Esophagus mucosa (tissue), 1 donor: ENCODE measurements at regions not wholly inside any gene's neighbourhood (a gene's known extent, or its start where the extent isn't known, plus 50 kb on each side); places are given as distances from the start of the nearest gene placed in this dataset.

Source experiments
- ATAC-seq: fragments of 200-7000 bp; cut with Tn5 transposase; one replicate; pipeline ENCODE4 v1.9.1; 2020
- donor health status: DM: yes; HTN: yes; CAD: no.

DNA sequence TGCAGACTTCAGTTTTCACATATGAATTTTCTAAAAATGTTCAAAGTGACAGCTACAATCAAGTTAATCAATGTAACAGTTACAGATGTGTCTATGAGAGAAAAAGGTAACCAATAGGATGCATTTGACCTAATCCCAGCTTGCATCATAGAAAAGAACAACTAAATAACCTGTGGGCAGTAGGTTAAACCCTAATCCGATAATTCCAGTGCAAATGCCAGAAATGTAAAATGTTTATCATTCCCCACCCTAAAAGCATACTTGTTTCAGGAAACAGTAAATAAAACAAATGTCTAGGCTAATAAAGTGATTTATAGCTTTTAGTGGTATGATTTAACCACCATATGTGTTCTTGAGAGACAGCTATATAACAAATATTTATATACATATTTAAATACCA lies 592.6 kb downstream of the PRELID2 start:
- no peak for ATAC-seq

DNA sequence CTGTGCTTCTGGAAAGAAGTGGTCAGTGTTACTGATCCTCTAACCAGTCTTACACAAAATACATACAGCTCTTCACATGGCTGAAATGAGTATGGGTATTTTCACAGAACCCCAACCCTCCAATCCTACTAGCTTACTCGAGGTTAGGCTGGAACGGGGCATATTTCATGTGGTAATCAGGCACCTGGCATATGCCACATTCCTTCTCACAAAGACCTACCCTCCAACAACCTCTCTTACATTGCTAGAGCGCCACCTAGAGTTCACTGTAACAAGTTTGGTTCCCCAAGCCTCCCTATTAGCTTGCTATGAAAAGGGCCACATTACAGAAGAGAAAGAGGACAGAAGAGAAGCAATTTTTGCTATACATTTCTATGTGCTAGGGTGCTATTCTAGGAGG lies 597.3 kb downstream of the PRELID2 start:
- ATAC-seq, result peak; percentile 41

DNA sequence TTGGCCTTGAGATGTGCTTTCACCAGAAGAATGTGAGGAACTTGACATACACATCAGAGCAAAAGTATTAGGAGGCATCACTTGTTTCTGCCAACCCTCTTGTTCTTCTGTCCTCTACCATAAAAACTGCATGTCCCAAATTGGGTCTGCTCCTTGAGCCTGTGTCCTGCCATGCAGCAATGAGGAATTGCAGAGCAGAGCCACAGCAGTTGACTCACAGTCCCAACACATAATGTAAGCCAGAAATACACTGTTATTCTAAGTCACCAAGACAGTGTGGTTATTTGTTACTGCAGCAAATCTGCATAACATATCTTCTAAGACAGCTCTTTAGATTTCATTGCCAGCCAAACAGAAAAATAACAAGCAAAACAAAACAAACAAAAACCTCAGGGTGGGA lies 598.2 kb downstream of the PRELID2 start:
- no peak for ATAC-seq

DNA sequence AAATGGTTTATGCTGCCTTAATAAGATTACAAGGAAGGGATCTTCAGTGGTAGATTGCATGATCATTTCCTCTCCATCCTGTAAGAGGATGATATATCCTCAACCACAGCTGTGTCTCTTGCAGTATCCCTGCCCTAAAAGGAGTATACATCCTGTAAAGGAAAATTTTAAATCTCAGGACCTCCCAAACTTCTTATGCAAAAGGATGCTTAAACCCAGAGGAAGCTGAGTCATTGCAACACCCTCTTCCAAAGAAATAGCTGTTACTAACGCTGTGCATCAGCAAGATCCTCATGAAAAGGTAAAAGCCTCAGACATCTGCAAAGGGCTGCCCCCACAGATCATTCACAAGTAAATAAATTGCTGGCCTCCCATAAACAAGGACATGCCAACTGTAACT lies 599.0 kb downstream of the PRELID2 start:
- ATAC-seq, result no peak

DNA sequence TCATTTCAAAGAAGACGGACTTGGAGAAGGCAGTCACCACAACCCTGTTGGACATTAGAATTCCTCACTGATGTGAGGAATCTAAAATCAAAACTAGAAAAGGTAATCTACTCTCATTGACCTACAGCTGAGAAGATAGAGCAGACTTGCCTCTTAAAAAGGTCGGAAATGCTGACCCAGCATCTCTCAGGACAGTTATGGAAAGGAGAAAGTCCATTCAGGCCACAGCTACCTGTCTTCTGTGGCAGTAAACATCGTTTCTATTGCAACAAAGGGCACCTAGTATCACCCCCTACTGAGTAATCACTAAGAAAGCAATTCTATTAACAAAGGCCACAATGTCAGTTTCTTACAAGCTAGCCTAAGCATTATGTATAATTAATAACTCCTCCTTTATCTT lies 601.7 kb downstream of the PRELID2 start:
- no peak for ATAC-seq

DNA sequence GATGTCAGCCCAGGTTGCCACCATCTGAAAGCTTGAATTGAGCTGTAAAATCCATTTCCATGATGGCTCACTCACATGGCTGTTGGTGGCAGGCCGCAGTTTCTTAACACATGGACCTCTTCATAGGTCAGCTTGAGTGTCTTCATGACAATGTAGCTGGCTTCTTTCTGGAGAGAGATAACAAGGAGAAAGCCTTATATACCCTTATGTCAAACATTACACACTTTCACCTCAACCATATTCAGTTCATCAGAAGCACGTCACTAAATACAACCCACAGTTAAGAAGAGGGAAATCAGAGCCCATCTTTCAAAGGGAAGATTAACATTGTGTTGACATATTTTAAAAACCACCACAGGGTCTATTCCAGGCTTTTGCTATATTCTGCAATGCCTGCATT lies 604.4 kb downstream of the PRELID2 start:
- ATAC-seq, result no peak

DNA sequence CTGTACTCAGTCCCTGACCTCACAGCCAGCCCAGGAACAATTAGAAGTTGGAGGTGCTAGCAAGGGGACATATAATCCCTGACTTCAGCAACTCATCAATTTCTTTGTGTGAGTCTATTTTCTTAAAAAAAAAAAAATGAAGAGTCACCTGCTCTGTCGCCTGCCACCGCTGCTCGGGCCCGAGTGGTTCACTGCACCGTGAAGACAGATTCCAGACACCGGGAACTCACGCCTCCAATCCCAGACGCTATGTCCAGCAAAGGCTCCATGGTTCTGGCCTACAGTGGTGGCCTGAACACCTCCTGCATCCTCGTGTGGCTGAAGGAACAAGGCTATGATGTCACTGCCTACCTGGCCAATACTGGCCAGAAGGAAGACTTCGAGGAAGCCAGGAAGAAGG lies 606.6 kb downstream of the PRELID2 start:
- ATAC-seq, result no peak

DNA sequence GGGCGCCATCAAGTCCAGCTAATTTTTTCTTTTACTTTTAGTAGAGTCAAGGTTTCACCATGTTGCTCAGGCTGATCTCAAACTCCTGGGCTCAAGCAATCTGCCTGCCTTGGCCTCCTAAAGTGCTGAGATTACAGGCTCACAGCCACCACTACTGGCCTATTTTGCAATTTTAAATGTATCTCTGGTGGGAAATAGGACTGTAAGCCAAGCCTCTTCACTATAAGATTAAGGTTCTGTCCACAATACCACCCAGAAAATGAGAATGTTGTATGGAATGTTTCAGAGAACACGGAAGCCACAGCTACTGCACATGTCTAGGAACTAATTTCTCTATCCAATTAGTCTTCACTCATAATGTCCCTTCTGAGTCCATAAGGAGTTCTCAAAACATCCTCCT lies 607.3 kb downstream of the PRELID2 start:
- ATAC-seq, result no peak

DNA sequence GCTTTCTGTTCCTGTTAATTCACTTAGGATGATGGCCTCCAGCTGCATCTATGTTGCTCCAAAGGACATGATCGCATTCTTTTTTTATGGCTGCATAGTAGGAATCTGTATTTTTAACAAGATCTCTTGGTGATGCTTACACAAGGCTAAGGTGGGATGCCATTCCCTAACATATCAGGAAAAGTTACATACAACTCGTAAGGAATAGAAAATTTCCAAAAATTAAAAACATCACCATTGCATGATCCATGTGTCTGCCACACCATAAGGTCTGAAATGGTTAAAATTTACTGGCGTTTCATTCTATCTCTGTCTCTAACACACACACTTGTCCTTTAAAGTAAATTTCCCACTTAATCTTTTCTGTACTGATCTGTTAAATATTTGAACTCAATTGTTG lies 608.4 kb downstream of the PRELID2 start:
- no peak for ATAC-seq

DNA sequence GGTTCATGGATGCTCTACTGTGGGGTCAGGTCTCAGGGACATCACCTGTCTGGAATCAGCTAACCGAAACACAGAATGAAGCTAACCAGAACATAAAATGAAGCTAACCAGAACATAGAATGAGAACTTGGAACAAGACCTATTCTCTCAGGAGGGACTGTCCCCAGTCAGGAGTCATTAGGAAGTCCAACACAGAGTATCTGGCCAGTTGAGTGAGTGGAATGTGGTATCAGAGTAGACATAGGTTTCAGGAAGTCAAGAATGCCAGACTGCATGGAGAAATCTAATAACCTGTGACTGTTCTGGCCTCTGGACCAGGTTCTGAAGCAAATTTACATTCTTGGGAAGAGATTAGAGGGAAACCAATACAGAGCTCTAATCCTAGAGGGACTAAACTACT lies 609.6 kb downstream of the PRELID2 start:
- no peak for ATAC-seq

DNA sequence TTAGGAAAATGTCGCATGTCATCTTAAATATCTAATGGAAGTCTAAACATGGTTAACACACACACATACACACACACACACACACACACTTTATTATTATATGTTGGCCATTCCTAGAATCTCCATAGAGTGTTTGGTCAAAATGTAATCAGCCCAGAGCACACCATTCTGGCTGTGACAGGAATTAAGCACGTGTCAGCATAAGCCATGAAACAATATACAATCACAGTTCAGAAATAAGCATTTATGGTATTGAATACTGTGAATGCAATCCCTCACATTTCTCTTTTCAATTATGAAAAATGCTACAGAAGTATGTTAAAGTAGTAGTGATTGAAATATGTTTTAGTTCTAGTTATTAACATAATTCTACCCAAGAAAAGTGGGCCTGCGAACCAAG lies 611.6 kb downstream of the PRELID2 start:
- no peak for ATAC-seq

DNA sequence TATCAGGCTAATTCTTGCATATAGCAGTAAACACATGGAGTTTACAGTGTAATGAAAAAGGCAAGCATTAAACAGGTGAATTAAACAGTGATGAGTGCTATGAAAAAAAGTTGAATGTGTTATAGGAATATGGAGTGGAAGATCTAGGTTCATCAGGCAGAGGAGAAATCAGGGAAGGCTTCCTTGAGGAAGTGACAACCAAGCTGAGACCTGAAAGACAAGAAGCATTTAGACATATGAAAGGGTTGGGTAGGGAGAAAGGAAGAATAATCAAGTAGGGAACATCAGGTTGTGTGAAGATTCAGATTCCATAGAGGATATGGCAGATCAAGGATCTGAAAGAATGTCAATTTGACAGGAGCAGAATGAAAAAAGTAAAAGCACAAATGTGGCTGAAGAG lies 612.5 kb downstream of the PRELID2 start:
- ATAC-seq, result no peak

DNA sequence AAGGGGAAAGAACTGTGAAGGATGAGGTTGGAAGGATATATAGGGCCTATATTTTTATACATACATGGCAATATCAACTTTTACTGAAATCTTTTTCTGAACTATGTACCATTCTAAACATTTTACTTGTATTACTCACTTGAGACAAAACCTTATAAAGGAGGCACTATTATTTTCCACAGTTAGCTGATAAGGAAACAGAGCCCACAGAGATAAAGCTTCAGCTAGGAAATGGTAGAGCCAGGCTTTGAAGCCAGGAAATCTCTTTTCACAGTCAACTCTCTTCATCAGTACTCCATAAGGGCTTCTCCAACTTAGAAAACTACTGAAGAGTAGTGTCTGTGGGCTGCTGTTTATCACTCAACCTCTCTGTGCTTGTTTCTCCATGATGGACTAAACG lies 613.7 kb downstream of the PRELID2 start:
- no peak for ATAC-seq

DNA sequence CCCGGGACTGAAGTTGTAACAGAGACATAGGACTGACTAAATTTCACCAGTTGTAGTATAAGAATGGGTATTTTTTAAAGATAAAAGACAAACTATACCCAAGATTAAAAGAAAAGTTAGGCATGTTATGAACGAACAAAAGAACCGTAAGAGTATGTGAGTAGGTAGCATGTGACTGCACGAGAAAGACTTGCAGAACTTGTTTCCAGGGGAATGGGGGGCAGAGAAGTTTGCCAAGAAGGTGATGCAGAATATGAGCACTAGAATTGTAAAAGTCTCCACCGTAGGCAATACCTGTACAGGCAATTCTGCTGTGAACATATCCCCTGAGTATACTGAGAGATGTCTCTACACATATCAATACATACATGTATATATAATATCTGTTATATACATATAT lies 614.7 kb downstream of the PRELID2 start:
- no peak for ATAC-seq

DNA sequence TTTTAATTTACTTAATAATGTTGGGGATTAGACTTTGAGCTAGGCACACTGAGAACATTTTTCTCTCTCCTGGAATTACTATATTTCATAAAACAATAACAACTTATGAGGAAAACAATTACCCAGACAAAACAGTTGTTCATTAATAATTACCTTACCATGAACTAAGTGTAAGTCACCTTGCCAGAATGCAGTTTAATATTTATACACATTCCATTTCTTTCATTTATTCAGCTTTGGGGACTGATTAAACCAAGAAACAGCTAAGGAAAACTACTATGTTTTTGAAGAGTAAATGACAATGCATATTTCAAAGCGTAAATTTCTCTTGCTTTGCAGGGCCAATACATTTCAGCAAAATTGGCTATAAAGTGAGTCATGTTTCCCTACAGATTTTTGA lies 616.2 kb downstream of the PRELID2 start:
- no peak for ATAC-seq

DNA sequence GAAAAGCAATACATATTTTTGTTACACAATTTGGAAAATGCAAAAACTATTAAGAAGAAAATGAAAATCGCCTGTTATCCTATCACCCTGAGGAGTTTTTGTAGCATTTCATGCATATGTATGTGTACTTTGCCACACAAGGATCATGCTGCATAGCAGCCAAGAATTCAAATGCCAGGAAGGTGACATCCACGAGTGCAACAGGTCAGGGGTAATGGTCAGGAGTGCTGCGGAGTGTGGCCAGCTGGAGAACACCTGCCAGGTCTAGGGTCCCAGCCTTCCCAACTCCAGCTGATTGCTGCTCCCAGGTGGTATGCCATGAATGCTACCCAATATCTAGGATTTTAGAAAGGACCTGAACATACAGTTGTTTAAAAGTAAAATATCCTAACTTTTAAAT lies 617.1 kb downstream of the PRELID2 start:
- ATAC-seq, result no peak

DNA sequence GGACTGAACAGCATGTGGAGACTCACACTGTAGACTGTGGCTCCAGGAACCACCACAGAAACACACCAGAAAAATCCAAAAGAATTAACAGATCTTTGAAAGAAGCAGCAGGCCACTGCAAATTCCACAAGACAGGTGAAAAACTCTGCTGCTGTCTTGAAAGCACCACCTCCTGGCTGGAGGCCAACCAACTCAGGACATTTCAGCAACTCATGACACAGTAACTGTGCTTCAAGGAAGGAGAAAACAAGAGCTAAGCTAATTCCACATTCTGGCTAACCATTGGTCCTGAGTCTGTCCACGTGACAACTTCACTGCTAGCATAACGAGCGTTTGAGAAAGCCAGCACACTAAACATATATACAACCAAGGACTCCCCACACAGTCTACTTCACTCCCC lies 625.1 kb downstream of the PRELID2 start:
- no peak for ATAC-seq

DNA sequence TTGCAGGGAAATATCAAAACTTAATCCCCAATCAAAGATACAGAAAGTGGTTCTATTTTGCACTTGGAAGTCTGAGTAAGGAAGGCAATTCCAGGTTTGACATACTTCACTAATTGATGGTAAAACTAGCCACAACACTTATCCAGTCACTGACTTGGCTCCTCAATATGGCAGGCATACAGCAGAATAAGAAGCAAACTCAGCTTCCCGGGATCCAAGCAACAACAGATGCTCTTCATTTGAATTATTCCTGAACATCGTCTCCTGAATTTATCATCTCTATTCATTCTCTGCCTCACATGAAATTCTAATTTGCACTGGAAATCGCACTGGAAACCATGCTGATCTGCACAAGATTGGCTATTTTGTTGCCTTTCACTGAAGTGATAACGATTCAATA lies 629.6 kb downstream of the PRELID2 start:
- no peak for ATAC-seq

DNA sequence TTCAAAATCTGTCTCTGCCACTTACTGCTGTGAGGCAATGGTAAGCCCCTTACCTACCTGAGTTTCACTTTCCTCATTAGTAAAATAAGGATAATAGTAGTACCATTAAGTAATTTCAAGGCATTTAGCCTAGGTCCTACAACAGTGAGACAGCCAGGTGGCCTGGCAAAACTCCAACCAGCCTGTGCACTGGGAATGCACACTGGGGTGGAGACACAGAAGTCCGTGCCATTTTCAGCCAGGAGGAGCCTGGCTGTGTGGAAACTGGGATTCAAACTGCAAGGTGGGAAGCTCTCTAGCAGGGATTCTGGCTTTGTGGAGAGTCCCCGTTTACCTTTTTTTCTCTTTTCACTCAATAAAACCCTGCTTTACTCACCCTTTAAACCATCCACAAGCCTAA lies 630.4 kb downstream of the PRELID2 start:
- ATAC-seq, result no peak

DNA sequence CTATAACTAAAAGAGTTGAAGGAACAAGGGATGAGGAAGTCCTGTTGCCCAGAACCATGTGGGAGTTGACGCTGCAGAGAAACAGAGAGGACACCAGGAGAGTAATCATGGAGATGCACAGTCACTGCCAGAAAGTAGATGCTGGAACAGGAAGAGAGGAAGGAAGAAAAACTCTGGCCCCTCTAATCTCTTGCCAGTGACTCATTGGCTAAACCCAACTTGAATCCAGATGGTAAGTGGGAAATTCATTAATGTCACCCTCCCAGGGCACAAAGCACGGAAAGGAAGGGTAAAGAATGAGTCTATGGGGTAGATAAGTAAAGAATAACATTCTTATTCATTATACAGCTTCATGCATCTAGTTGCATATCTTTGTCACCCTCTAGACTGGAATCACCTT lies 631.9 kb downstream of the PRELID2 start:
- ATAC-seq, result no peak

DNA sequence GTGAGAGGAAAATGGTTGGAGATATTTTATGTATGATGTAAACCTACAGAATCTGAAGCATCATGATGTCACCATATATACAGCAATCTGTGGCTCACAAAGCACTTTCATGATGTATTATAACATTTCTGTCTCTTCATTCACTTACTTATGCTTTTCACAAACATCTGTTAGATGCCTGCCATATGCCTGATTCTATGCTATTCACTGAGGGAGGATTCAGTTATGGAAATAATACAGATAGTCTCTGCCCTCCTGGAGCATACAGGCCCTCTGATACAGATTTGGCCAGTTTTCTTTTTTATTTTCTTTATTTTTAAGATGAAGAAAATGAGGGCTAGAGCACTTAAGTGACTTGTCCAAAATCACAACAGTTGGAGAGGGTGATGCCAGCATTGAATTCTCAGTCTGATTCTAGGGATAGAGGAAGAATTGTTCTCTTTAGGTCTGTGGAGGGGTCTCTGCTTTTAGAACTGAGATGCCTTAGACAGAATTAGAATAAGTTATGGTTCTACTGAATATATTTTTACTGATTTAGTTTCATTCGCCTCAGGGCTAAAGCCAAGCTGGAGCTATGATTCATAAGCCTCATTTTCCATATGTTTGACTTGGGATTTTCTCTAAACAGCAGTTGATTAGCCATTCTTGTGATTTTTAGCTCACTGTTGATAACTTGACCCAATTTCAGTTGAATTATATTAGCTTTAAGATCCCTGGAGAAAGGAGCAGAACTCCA lies 636.4 kb downstream of the PRELID2 start:
- ATAC-seq, result no peak

DNA sequence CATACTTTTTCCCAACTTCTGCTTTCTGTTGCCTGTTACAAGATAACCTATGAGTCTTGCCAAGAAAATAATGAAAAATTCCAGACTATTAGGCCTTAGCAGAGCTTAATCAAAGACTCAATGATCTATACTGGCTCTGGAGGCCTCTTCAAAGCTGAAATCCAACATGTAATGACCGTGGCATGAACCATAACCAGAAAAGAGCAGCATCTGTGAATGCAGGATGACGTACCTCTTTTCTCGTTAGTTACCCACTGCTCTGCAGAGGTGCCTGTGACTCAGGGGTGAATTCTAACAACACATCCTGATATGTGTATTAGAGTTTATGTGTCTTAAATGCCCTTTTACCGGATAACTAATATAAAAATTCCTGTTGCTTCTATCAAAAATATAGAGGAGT lies 645.4 kb downstream of the PRELID2 start:
- ATAC-seq, result no peak

DNA sequence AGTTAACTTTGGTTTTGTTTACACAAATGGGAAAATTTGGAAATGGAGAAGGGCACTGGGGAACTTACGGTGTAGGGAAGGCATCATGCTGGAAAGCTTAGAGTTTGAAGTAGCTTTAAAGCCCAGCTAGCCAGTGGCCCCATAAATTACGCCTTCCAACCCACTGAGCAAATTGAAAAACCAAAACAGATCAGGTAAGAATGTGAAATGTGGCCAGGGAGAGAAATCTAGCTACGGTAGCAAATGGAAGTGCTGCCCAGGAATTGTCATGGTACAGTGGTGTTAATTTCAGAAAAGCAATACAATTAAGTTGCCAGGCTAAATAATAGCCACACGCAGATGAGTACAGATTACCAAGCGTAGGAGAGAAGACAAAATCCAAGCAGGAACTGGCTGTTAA lies 654.8 kb downstream of the PRELID2 start:
- no peak for ATAC-seq

DNA sequence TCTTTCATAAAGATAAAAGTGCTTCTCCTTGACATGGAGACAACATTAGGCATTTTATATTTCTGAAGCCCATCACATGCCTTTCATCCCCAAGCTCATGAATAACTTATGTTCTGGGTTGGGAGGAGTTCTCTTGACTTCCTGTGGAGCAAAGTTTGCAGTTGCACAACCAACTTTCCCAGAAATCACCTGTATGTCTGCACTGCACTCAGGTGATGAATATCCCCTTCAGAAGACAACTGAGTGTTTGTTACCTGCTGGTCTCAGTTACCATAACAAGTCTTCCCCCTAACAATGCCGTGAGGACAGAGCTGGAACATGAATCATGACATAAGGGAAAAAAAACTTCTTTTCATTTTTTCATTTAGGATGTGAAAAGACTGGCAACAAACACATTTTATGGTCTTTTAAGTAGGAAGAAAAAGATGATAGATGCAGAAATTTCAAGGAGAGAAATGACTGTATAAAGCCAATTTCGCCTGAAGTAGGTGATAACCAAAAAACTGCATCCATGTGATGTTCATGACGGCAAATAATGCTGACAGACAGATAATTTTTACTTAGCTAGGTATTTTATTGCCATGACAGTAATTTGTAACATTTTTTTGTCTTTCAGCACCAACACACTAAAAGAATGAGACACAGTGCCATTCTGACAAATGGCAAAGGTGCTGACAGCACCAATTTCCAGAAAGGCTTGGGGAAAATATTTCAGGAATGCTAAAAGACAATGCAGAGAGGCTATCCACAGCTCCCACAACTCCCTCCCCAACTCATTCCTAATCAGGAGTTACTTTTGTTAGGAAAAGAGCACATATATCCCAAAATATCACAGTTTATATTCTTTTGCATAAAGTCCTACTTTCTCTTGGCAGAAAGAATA lies 656.3 kb downstream of the PRELID2 start:
- no peak for ATAC-seq
